HUDEP-2 (cell line): ENCODE measurements at regions not wholly inside any gene's neighbourhood (a gene's known extent, or its start where the extent isn't known, plus 50 kb on each side); places are given as distances from the start of the nearest gene placed in this dataset.
A peak's percentile ranks its signal among the peaks of the same experiment; 100 is the strongest.

Experiments used
- DNase-seq, 76 experiments: peaks; one replicate each; lab custom pipeline; 2025; ENCODE audit not compliant: unreplicated experiment in 76 of 76; lab: John Stamatoyannopoulos, UW

DNA sequence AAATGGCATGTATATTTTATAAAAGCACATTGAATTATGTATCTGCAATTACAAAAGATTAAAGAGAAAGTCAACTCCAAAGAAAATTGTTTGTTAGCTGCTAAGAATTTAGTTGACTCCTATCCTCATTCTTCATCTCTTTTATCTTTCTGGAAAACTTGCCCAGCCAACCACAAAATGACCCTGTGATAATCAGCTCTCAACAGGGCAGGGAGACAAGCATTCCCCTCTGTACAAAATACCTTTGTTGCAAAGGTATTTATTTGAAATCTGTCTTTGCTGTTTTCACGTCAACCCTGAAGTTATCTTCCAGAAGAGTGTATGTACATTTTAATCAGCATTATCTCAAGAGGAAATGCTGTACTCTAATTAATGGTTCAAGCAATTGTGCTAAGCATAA, 191.1 kb upstream of the DDI1 start:
- DNase-seq = peak in 3 of 76 experiments; percentile 4 to 15 (median 5)

DNA sequence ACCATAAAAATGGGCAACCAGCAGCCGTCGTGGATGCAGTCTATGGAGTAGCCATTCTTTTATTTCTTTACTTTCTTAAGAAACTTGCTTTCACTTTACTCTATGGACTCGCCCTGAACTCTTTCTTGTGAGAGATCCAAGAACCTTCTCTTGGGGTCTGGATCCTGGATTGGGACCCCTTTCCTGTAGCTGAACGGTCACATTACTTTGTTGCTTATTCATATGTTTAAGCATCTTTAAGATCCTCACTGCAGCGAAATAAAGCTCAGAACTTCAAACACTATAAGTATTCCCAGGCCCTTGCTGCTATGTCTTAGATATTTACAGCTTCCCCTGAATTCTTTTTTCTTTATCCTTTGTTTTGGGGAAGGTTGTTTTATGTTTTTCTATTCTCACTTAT, 187.8 kb upstream of the DDI1 start:
- DNase-seq = no peak

DNA sequence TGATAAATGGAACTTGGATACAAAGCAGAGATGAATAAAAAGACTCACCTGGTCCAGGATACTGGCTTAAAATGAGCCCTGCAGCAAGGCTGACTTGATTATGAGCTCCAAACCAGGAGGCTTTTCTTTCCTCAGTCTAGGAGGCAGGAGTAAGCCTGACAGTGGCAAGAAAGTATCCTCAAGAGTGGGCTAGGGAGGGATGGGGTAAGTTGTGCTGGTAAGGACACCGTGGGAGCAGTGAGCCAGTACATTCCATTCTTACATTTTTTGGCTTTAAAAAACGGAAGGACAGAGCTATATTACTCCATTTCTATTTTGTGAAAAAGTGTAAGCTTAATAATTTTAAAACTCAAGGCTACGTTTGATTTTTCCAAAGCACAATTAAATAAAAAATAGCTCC, 187.1 kb upstream of the DDI1 start:
- no peak for DNase-seq

DNA sequence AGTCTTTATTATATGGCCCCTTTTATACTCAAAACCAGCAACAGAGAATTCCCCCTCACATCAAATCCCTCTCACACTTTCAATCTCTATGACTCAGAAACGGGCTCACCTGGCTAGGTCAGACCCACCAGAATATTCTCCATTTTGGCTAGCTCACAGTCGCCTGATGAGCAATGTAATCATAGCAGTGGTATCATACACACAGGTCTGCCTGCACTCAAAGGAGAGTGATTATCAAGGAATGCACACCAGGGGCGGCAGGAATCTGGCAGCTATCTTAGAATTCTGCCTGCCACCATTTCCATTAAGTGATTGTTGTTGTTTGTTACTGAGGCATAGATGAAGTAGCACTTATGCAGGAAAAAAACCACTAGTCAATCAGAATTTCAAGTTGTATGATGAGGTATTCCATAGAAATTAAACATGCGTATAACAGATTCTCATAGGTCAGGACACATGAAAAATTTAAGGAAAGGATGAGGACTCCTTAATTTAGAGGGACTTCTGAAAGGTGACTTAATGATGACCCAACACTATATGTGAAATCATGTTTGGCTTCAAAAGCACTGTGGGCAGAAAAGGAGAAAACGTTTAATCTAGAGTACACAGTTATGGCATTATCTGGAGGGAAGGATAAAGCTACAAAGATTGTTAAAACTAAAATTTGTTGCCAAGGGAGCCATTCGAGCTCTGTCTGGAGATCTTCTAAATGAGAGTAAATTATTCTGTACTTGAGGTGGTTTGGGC, 185.8 kb upstream of the DDI1 start:
- DNase-seq = peak in 5 of 76 experiments; percentile 4 to 20 (median 14)

DNA sequence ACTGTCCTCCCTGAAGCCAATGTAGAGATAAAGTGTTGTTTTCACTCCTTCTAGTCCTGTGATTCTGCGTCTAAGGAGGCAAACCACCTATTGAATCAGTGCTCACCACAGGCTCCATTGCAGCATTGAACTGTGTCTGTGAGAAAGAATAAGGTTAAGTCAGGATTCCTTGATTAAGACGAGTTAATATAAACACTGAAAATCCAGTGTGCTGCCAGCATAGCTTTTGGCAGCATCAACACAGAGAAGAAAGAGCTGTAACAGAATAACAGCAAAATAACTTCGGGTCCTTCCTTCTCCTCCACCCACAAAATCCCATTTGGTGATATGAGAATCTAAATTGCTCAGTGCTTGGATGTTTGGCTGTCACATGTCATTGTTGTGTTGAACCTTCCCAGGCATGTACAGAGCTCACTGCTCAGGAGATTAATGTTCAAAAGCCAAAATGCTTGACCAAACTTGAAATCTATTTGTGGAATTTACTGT, 185.2 kb upstream of the DDI1 start:
- no peak for DNase-seq
